HG03469 (cell line): ENCODE measurements at regions not wholly inside any gene's neighbourhood (a gene's known extent, or its start where the extent isn't known, plus 50 kb on each side); places are given as distances from the start of the nearest gene placed in this dataset.
"Not testable (repeated sequence)": the region's sequence is repeated elsewhere in the genome, so short reads cannot be mapped to it uniquely, and the experiment has no call there.

Experiments used
- ATAC-seq: cut with Tn5 transposase; IDR thresholded peaks from one replicate; pipeline ENCODE4 v1.9.1; 2021; ENCODE audit warnings: mild to moderate bottlenecking, moderate library complexity, moderate number of reproducible peaks; ENCODE audit not compliant: unreplicated experiment

GRCh38 chr12:97784904-97785303 is 322.3 kb downstream of the RMST start:
- no peak for ATAC-seq

- no peak for ATAC-seq
Observed at GRCh38 chr12:97790281-97790680, 327.7 kb downstream of the RMST start.

GRCh38 chr12:97797473-97797872 is 334.9 kb downstream of the RMST start:
- ATAC-seq: no peak

- ATAC-seq: no peak
Observed at GRCh38 chr12:97800561-97800960, 338.0 kb downstream of the RMST start.

GRCh38 chr12:97801471-97802059 is 339.0 kb downstream of the RMST start:
- no peak for ATAC-seq

GRCh38 chr12:97805146-97805545 is 342.5 kb downstream of the RMST start:
- ATAC-seq: no peak

- no peak for ATAC-seq
Observed at GRCh38 chr12:97813301-97813700, 350.7 kb downstream of the RMST start.

GRCh38 chr12:97821806-97822205 is 359.2 kb downstream of the RMST start:
- no peak for ATAC-seq

GRCh38 chr12:97835541-97835940 is 372.9 kb downstream of the RMST start:
- no peak for ATAC-seq

- no peak for ATAC-seq
Observed at GRCh38 chr12:97837401-97837800, 374.8 kb downstream of the RMST start.

GRCh38 chr12:97848051-97848450 is 385.4 kb downstream of the RMST start:
- no peak for ATAC-seq

- ATAC-seq: no peak
Observed at GRCh38 chr12:97854477-97854876, 391.9 kb downstream of the RMST start.

GRCh38 chr12:97862072-97862471 is 399.5 kb downstream of the RMST start:
- ATAC-seq: no peak

- ATAC-seq: no peak
Observed at GRCh38 chr12:97875064-97875463, 412.5 kb downstream of the RMST start.

- no peak for ATAC-seq
Observed at GRCh38 chr12:97876780-97877179, 414.2 kb downstream of the RMST start.

- ATAC-seq: no peak
Observed at GRCh38 chr12:97877404-97877803, 414.8 kb downstream of the RMST start.

- ATAC-seq: no peak
Observed at GRCh38 chr12:97886511-97887176, 424.0 kb downstream of the RMST start.

GRCh38 chr12:97897881-97898280 is 435.3 kb downstream of the RMST start:
- not testable (repeated sequence) for ATAC-seq

GRCh38 chr12:97899529-97899928 is 436.9 kb downstream of the RMST start:
- no peak for ATAC-seq

- ATAC-seq: no peak
Observed at GRCh38 chr12:97899956-97900355, 437.4 kb downstream of the RMST start.

- ATAC-seq: no peak
Observed at GRCh38 chr12:97903356-97903755, 440.8 kb downstream of the RMST start.

- no peak for ATAC-seq
Observed at GRCh38 chr12:97907504-97907903, 444.9 kb downstream of the RMST start.

GRCh38 chr12:97910559-97910958 is 448.0 kb downstream of the RMST start:
- no peak for ATAC-seq
